BLaER1 treated with 17β-estradiol and CSF1 and Interleukin-3, amounts not matched to agents 10 nM and 100 nM (cell line): ENCODE measurements at regions not wholly inside any gene's neighbourhood (a gene's known extent, or its start where the extent isn't known, plus 50 kb on each side); places are given as distances from the start of the nearest gene placed in this dataset.

Experiments used
- H3K27ac ChIP-seq, 11 experiments: shearing (Covaris generic); formaldehyde crosslinking; 2 replicates each; pipeline ENCODE4 v1.8.1; 2022
- H3K27me3 ChIP-seq, 11 experiments: shearing (Covaris generic); formaldehyde crosslinking; 2 replicates each; pipeline ENCODE4 v1.8.1; 2022
- H3K36me3 ChIP-seq, 11 experiments: shearing (Covaris generic); formaldehyde crosslinking; 2 replicates each; pipeline ENCODE4 v1.8.1; 2022
- H3K4me1 ChIP-seq, 10 experiments: shearing (Covaris generic); formaldehyde crosslinking; 2 replicates each; pipeline ENCODE4 v1.8.1; 2022
- H3K4me2 ChIP-seq, 11 experiments: shearing (Covaris generic); formaldehyde crosslinking; 2 replicates each; pipeline ENCODE4 v1.8.1; 2022
- H3K4me3 ChIP-seq, 10 experiments: shearing (Covaris generic); formaldehyde crosslinking; 2 replicates each; pipeline ENCODE4 v1.8.1; 2022
- H3K9ac ChIP-seq, 11 experiments: shearing (Covaris generic); formaldehyde crosslinking; 2 replicates each; pipeline ENCODE4 v1.8.1; 2022
- H3K9me3 ChIP-seq, 11 experiments: shearing (Covaris generic); formaldehyde crosslinking; replicated peaks in 1 of 11; 2 replicates each; pipeline ENCODE4 v1.8.1; 2022
- H4K20me1 ChIP-seq, 11 experiments: shearing (Covaris generic); formaldehyde crosslinking; 2 replicates each; pipeline ENCODE4 v1.8.1; 2022
- Cebpa-rat ChIP-seq, 11 experiments: shearing (Covaris generic); IDR thresholded peaks; 2 replicates each; pipeline ENCODE4 v1.8.1; 2022

GRCh38 chr5:90112033-90112692 is 297.4 kb downstream of the CETN3 start:
- Histone ChIP-seq H3K9ac (no peak overlapping the region), H3K4me2 (no peak overlapping the region), H4K20me1 (no peaks in the 10 kb centered on the region), H3K9me3 (no peaks in the 10 kb centered on the region), H3K4me3 (no peak overlapping the region), H3K4me1 (peaks cover 0 to 6% (median 0%) of the 10 kb centered on the region in 10 experiments; a peak in 2 of 20 replicates), H3K36me3 (no peaks in the 10 kb centered on the region), H3K27me3 (no peaks in the 10 kb centered on the region), H3K27ac (no peak overlapping the region)
- TF ChIP-seq Cebpa-rat (IDR thresholded peaks at IDR 0.05) = no peak

DNA sequence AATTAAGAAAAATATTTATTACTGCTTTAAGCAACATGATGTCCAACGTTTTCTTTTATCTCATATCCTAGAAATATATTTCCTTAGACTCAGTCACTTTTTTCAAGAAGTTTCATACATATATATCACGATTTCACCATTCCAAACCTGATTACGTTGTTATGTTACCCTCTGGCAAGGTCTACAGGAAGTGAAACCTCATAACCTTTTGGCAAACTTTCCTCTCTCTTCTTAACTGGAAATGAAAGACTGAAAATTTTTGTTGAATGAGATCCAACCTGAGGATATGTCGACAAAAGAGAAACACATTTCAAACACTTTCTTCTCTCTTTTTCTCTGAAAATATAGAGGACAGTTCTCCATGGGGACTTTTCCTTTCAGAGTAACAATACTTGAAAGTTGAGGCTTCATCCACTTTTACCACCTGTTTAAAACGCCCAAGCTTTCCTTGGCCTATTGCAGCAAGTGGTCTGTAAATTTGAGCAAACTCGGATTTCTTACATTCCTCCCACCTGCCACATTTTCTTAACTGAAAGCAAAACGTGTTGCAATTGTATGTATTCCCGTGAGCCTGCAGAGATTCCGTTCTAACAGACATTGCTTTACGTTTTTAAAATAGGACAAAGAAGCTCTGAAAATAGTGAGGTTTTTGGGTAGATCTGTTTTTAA is 298.1 kb downstream of the CETN3 start:
- Histone ChIP-seq H4K20me1 (no peaks in the 10 kb centered on the region), H3K4me2 (peak overlapping the region in 1 of 11 experiments; percentile 24; a peak in 2 of 22 replicates), H3K4me1 (peaks cover 0 to 6% (median 0%) of the 10 kb centered on the region in 10 experiments; a peak in 2 of 20 replicates), H3K9ac (no peak overlapping the region), H3K27me3 (no peaks in the 10 kb centered on the region), H3K27ac (no peak overlapping the region), H3K36me3 (no peaks in the 10 kb centered on the region), H3K9me3 (no peaks in the 10 kb centered on the region), H3K4me3 (no peak overlapping the region)
- TF ChIP-seq Cebpa-rat (IDR thresholded peaks at IDR 0.05) = no peak

- Histone ChIP-seq H3K9ac (no peak overlapping the region), H3K4me2 (no peak overlapping the region), H3K4me3 (no peak overlapping the region), H3K9me3 (peaks cover 0 to 14% (median 7%) of the 10 kb centered on the region in 11 experiments; a peak in 10 of 22 replicates), H3K4me1 (peaks cover 0 to 6% (median 0%) of the 10 kb centered on the region in 10 experiments; a peak in 2 of 20 replicates), H4K20me1 (no peaks in the 10 kb centered on the region), H3K27ac (no peak overlapping the region), H3K27me3 (no peaks in the 10 kb centered on the region), H3K36me3 (no peaks in the 10 kb centered on the region)
- TF ChIP-seq Cebpa-rat (IDR thresholded peaks at IDR 0.05) = no peak
These were observed 300.3 kb downstream of the CETN3 start for GRCh38 chr5:90109285-90109684.

- no peak overlapping the region for H3K4me3 ChIP-seq
- H3K27ac ChIP-seq = no peak overlapping the region
- no peaks in the 10 kb centered on the region for H4K20me1 ChIP-seq
- no peak for TF ChIP-seq Cebpa-rat (IDR thresholded peaks at IDR 0.05)
- no peaks in the 10 kb centered on the region for H3K27me3 ChIP-seq
- peaks cover 0 to 11% (median 0%) of the 10 kb centered on the region in 10 experiments; a peak in 3 of 20 replicates for H3K4me1 ChIP-seq
- H3K9ac ChIP-seq = no peak overlapping the region
- H3K9me3 ChIP-seq = peaks cover 0 to 11% (median 0%) of the 10 kb centered on the region in 11 experiments; a peak in 3 of 22 replicates
- no peak overlapping the region for H3K4me2 ChIP-seq
- no peaks in the 10 kb centered on the region for H3K36me3 ChIP-seq
These were observed 310.5 kb downstream of the CETN3 start for GRCh38 chr5:90099099-90099498.

DNA sequence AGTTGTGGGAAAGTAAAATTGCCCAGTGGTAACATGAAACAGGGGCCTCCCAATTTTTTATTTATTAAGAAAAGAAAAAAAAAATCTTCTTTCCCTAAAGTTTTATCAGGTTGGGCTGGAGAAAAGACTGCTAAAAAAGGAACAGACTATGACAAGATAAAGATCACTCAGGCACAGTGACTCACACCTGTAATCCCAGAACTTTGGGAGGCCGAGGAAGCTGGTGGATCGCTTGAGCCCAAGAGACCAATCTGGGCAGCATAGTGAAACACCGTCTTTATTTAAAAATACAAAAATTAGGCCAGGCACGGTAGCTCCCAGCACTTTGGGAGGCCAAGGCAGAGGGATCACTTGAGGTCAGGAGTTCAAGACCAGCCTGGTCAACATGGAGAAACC is 312.5 kb downstream of the CETN3 start:
- Histone ChIP-seq H3K4me3 (no peak overlapping the region), H3K36me3 (no peaks in the 10 kb centered on the region), H3K9ac (no peak overlapping the region), H3K4me2 (no peak overlapping the region), H3K9me3 (peaks cover 0 to 4% (median 0%) of the 10 kb centered on the region in 11 experiments; a peak in 1 of 22 replicates), H4K20me1 (no peaks in the 10 kb centered on the region), H3K27ac (no peak overlapping the region), H3K4me1 (peaks cover 0 to 12% (median 5%) of the 10 kb centered on the region in 10 experiments; a peak in 5 of 20 replicates), H3K27me3 (no peaks in the 10 kb centered on the region)
- no peak for TF ChIP-seq Cebpa-rat (IDR thresholded peaks at IDR 0.05)

DNA sequence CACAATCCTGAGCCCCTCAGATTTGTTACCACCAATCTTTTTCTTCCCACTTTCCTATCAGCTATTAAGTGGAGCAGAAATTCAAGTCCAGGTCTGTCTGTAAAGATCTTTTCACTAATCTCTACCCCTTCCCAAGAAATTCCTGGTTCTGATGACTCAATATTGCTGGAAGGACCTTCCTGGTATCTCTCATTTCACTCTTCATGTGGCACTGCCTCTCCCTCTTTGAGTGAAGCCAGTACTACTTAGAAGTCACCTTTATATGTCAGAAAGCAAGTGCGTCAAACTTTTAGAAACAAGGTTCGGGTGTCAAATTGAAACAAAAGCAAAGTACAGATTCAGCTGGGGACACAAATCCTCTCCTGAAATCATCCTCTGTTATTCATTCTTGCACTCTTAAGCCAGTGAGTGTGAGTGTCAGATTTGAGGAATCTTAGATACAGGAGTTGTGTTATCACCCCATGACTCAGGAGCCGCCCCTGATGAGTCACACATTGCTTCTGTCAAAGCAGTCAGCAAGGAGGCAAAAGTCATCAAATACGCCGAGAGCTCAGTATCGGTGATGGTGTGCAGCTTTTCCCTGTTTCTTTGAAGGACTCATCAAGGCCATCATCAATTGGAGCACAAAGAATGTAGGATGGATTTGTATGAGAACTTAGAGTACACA is 313.0 kb downstream of the CETN3 start:
- H4K20me1 ChIP-seq = no peaks in the 10 kb centered on the region
- no peak for TF ChIP-seq Cebpa-rat (IDR thresholded peaks at IDR 0.05)
- no peak overlapping the region for H3K9ac ChIP-seq
- H3K36me3 ChIP-seq = no peaks in the 10 kb centered on the region
- H3K4me3 ChIP-seq = no peak overlapping the region
- H3K27ac ChIP-seq = no peak overlapping the region
- H3K9me3 ChIP-seq = no peaks in the 10 kb centered on the region; a peak in 1 of 22 replicates
- H3K4me1 ChIP-seq = peaks cover 0 to 12% (median 5%) of the 10 kb centered on the region in 10 experiments; a peak in 5 of 20 replicates
- H3K27me3 ChIP-seq = no peaks in the 10 kb centered on the region
- no peak overlapping the region for H3K4me2 ChIP-seq

DNA sequence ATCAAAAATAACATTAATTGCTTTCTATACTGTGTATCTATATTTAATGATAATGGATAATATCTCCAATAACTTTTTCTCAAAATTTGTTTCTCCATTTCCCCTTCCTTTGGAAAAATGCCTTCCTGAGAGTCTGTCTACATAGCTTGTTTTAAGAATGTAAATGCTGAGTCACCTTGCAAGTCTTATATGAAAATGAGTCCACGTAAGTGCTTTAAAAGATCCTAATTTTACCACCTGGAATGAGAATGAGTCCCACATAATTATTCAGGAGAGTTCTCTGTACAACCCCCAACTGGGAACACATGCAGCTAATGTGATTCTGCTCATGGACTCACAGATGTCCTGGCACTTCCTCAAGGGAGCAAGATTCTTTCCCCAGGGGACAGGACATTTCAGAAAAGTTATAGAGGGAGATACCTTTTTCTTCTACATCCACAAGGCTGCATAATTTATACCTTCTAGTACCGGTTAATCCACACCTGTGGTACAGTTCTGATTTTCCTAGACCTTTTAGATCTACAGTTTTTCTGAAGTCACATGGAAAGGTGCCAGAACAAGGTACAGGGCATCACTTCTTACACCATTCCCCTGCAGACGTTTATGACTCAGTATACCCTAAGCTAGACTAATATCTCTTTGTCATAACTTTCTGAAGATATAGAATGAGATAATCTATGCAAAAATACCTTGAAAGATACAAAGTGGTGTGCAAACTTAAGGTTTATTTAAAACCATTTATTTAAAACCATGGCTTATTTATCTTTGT is 314.1 kb downstream of the CETN3 start:
- Histone ChIP-seq H3K4me1 (peaks cover 0 to 12% (median 5%) of the 10 kb centered on the region in 10 experiments; a peak in 5 of 20 replicates), H3K27ac (no peak overlapping the region), H3K36me3 (no peaks in the 10 kb centered on the region), H4K20me1 (no peaks in the 10 kb centered on the region), H3K9me3 (no peaks in the 10 kb centered on the region), H3K4me2 (no peak overlapping the region), H3K27me3 (no peaks in the 10 kb centered on the region), H3K4me3 (no peak overlapping the region), H3K9ac (no peak overlapping the region)
- TF ChIP-seq Cebpa-rat (IDR thresholded peaks at IDR 0.05) = no peak

DNA sequence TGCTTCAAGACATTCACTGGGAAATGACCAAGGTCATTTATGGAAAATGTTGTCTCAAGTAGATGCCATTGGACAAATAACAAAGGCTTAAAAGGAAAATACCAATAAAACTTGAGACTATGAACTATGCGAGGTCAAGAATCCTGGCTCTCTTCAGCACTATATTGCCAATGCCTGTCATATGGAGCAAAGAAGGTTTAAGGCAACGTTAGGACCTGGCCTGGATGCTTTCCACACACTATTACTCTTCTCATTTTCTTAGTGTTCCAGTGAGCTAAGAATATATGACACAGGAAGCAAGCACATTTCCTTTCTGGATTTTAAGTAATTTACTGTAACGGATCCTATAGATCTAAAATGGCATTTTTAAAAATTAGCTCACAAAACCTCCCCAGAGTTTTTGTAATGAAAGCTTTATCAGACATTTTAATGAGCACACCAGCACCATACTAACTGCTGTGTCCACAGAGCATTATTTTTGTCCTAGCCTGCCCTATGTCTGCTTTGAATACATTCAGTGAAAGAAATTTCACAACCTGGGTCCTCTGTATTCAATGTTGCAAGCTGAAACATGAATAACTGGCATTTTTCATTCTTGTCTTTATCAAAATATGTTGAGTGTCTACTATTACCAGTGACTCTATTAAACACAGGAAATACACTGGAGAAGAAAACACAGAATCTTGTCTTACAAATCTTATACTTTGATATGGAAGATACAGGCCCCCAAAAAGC is 315.6 kb downstream of the CETN3 start:
- Histone ChIP-seq H3K9me3 (peaks cover 0 to 15% (median 0%) of the 10 kb centered on the region in 11 experiments; a peak in 3 of 22 replicates), H4K20me1 (no peaks in the 10 kb centered on the region), H3K9ac (no peak overlapping the region), H3K27ac (no peak overlapping the region), H3K36me3 (no peaks in the 10 kb centered on the region), H3K4me1 (peaks cover 0 to 12% (median 5%) of the 10 kb centered on the region in 10 experiments; a peak in 5 of 20 replicates), H3K4me3 (no peak overlapping the region), H3K4me2 (peak overlapping the region in 5 of 11 experiments; percentile 1 to 46 (median 8); a peak in 2 of 22 replicates), H3K27me3 (no peaks in the 10 kb centered on the region)
- TF ChIP-seq Cebpa-rat (IDR thresholded peaks at IDR 0.05) = no peak
